ENCODE measurements at regions not wholly inside any gene's neighbourhood (a gene's known extent, or its start where the extent isn't known, plus 50 kb on each side); places are given as distances from the start of the nearest gene placed in this dataset.

DNA sequence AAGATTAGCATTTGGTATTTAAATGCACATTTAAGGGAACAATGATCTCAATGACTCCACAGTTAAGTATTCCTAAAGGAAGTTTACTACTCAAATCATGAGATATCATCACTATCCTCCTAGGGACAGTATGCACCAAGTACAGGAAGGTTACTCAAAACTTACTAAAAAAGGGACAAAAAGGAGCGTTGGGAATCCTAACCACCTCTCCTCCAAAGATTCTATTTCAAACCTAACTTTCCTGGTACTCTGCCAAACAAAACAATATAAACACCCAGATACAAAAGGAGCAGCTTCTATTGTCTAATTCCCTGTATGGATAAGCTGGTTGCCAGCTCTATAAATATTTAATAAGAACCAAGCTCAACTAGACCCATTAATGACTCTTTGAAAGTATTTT is 377.7 kb downstream of the NUAK1 start:
- no peak overlapping the region for H3K27ac ChIP-seq (ENCODE audit: insufficient read depth, low read length)
- H3K36me3 ChIP-seq (ENCODE audit: control insufficient read depth, insufficient read depth, low read length), result no peaks in the 10 kb centered on the region
- H3K9ac ChIP-seq (ENCODE audit: insufficient read depth, low read length), result no peak overlapping the region
- no peak overlapping the region for H2AFZ ChIP-seq (ENCODE audit: low read length)
- no peak overlapping the region for H3K4me2 ChIP-seq (ENCODE audit: extremely low read depth, insufficient read depth, low read length)
- H3K4me3 ChIP-seq (replicated peaks in 1 of 4; ENCODE audit: control extremely low read depth in 1 of 4, insufficient read depth in 1 of 4, low read depth in 3 of 4, low read length in 4 of 4), result no peak overlapping the region
- no peaks in the 10 kb centered on the region for H3K9me3 ChIP-seq (ENCODE audit: control insufficient read depth, insufficient read depth, low read depth, low read length)
- H3K27me3 ChIP-seq (ENCODE audit: control insufficient read depth, insufficient read depth, low read length), result no peaks in the 10 kb centered on the region
- TF ChIP-seq, protein P1, sequence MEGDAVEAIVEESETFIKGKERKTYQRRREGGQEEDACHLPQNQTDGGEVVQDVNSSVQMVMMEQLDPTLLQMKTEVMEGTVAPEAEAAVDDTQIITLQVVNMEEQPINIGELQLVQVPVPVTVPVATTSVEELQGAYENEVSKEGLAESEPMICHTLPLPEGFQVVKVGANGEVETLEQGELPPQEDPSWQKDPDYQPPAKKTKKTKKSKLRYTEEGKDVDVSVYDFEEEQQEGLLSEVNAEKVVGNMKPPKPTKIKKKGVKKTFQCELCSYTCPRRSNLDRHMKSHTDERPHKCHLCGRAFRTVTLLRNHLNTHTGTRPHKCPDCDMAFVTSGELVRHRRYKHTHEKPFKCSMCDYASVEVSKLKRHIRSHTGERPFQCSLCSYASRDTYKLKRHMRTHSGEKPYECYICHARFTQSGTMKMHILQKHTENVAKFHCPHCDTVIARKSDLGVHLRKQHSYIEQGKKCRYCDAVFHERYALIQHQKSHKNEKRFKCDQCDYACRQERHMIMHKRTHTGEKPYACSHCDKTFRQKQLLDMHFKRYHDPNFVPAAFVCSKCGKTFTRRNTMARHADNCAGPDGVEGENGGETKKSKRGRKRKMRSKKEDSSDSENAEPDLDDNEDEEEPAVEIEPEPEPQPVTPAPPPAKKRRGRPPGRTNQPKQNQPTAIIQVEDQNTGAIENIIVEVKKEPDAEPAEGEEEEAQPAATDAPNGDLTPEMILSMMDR (conservative IDR thresholded peaks at IDR 0.05 in 1 of 2, IDR thresholded peaks at IDR 0.05 in 1 of 2; ENCODE audit: low read depth in 1 of 2, low read length in 2 of 2), result no peak
- no peak for TF ChIP-seq EZH2 (IDR thresholded peaks at IDR 0.05; ENCODE audit: low read length, missing control alignments)
- H3K79me2 ChIP-seq (ENCODE audit: control insufficient read depth, insufficient read depth, low read length), result no peaks in the 10 kb centered on the region
- peak in 1 of 2 donors; percentile 68 for DNase-seq (ENCODE audit: low read depth in 2 of 2)
- H4K20me1 ChIP-seq (ENCODE audit: control insufficient read depth, extremely low read depth, insufficient read depth, low read length), result no peaks in the 10 kb centered on the region
- H3K4me1 ChIP-seq (ENCODE audit: control insufficient read depth, extremely low read depth, insufficient read depth, low read length), result no peaks in the 10 kb centered on the region

DNA sequence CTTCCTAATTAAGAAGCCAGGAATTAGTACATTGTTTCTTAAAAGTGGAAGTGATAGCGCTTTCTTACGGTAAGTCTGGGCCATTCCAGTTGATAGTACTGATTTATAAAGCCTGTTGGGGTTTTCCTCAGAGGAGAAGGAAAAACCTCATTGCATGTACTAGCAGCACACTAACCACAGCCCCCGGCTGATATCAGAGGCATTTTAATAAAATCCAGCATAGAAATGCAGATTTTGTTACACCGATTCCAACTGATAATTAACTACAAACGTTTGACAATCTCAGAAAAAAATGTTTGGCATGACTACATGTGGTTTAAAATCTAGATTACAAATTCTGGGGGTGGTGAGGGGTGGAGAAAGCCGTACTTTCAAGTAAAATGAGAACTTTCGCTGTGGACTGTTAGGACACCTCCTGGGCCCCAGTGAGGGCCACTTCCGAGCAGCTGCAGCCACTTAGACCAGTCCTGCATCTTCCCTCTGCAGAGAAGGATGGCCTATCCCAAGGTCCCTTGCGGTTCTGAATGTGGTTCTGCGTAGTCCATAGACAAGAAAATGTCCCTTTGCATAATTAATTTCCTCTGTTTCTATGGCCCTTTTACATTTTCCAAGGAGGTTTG is 374.4 kb downstream of the NUAK1 start:
- Histone ChIP-seq H3K4me3 (replicated peaks in 1 of 4; ENCODE audit: control extremely low read depth in 1 of 4, insufficient read depth in 1 of 4, low read depth in 3 of 4, low read length in 4 of 4) (no peak overlapping the region), H2AFZ (ENCODE audit: low read length) (no peak overlapping the region), H4K20me1 (ENCODE audit: control insufficient read depth, extremely low read depth, insufficient read depth, low read length) (no peaks in the 10 kb centered on the region), H3K9me3 (ENCODE audit: control insufficient read depth, insufficient read depth, low read depth, low read length) (no peaks in the 10 kb centered on the region), H3K27ac (ENCODE audit: insufficient read depth, low read length) (no peak overlapping the region), H3K79me2 (ENCODE audit: control insufficient read depth, insufficient read depth, low read length) (no peaks in the 10 kb centered on the region), H3K4me1 (ENCODE audit: control insufficient read depth, extremely low read depth, insufficient read depth, low read length) (no peaks in the 10 kb centered on the region), H3K27me3 (ENCODE audit: control insufficient read depth, insufficient read depth, low read length) (no peaks in the 10 kb centered on the region), H3K9ac (ENCODE audit: insufficient read depth, low read length) (no peak overlapping the region), H3K36me3 (ENCODE audit: control insufficient read depth, insufficient read depth, low read length) (no peaks in the 10 kb centered on the region), H3K4me2 (ENCODE audit: extremely low read depth, insufficient read depth, low read length) (no peak overlapping the region)
- DNase-seq (ENCODE audit: low read depth in 2 of 2), result peak in 1 of 2 donors; percentile 92
- TF ChIP-seq EZH2 (IDR thresholded peaks at IDR 0.05; ENCODE audit: low read length, missing control alignments), result no peak
- TF ChIP-seq, protein P1 (conservative IDR thresholded peaks at IDR 0.05 in 1 of 2, IDR thresholded peaks at IDR 0.05 in 1 of 2; ENCODE audit: low read depth in 1 of 2, low read length in 2 of 2), result no peak

DNA sequence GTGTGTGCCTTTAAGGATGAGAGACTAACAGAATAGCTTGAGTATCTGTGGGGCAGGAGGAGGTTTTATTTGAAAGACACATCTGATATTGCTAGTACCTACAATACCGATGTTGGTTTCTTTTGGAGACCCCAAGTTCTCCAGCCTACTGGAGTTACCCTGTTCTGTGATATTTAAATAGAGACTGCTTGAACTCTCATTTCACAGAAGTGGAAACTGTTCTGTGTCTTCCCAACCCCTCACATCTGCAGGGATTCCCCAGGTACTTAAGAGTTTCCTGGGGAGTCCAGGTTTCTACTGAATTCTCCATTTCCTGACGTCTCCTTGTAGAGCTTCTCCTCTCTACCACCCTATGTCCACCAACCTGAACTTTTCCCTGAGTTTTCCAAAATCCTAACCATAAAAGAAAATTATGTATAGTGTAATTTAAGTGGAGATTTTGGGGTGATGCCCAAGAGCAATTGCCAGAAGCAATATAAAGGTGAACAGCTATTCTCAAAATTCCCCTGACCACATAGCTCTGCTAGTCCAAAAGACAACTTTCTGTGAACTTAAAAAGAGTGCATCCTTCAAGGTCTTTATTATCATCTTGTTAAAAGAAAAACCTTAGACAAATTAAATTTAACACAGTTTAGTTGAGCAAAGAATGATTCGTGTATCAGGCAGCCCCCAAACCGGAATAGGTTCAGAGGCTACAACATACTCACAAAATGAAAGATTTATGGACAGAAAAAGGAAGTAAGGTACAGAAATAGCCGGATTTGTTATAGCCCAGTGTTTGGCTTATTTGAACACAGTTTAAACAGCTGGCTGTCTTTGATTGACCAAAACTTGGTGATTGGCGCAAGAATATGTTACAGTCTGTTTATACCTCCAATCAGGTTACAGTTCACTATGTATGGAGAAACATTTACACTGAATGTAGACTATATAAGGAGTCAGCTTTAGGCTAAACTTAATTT is 373.4 kb downstream of the NUAK1 start:
- no peak for TF ChIP-seq EZH2 (IDR thresholded peaks at IDR 0.05; ENCODE audit: low read length, missing control alignments)
- TF ChIP-seq, protein P1 (conservative IDR thresholded peaks at IDR 0.05 in 1 of 2, IDR thresholded peaks at IDR 0.05 in 1 of 2; ENCODE audit: low read depth in 1 of 2, low read length in 2 of 2), result no peak
- Histone ChIP-seq H3K36me3 (ENCODE audit: control insufficient read depth, insufficient read depth, low read length) (no peaks in the 10 kb centered on the region), H3K27me3 (ENCODE audit: control insufficient read depth, insufficient read depth, low read length) (no peaks in the 10 kb centered on the region), H3K9ac (ENCODE audit: insufficient read depth, low read length) (no peak overlapping the region), H3K9me3 (ENCODE audit: control insufficient read depth, insufficient read depth, low read depth, low read length) (no peaks in the 10 kb centered on the region), H3K4me3 (replicated peaks in 1 of 4; ENCODE audit: control extremely low read depth in 1 of 4, insufficient read depth in 1 of 4, low read depth in 3 of 4, low read length in 4 of 4) (no peak overlapping the region), H3K4me1 (ENCODE audit: control insufficient read depth, extremely low read depth, insufficient read depth, low read length) (no peaks in the 10 kb centered on the region), H3K27ac (ENCODE audit: insufficient read depth, low read length) (no peak overlapping the region), H2AFZ (ENCODE audit: low read length) (no peak overlapping the region), H4K20me1 (ENCODE audit: control insufficient read depth, extremely low read depth, insufficient read depth, low read length) (no peaks in the 10 kb centered on the region), H3K79me2 (ENCODE audit: control insufficient read depth, insufficient read depth, low read length) (no peaks in the 10 kb centered on the region), H3K4me2 (ENCODE audit: extremely low read depth, insufficient read depth, low read length) (no peak overlapping the region)
- no peak for DNase-seq (ENCODE audit: low read depth in 2 of 2)

Data from fibroblast of lung (primary cell).